NCI-H526 (cell line): ENCODE measurements at regions not wholly inside any gene's neighbourhood (a gene's known extent, or its start where the extent isn't known, plus 50 kb on each side); places are given as distances from the start of the nearest gene placed in this dataset.

Experiments used
- DNase-seq, 2 experiments: peaks; one replicate each; lab custom pipeline; 2025; lab: John Stamatoyannopoulos, UW

GRCh38 chr7:121525155-121525819 is 129.2 kb upstream of the FAM3C start:
- DNase-seq: no peak

- DNase-seq: no peak
Measured at GRCh38 chr7:121521711-121522400, 125.7 kb upstream of the FAM3C start.

- no peak for DNase-seq
Measured at GRCh38 chr7:121520911-121521310, 124.8 kb upstream of the FAM3C start.

DNA sequence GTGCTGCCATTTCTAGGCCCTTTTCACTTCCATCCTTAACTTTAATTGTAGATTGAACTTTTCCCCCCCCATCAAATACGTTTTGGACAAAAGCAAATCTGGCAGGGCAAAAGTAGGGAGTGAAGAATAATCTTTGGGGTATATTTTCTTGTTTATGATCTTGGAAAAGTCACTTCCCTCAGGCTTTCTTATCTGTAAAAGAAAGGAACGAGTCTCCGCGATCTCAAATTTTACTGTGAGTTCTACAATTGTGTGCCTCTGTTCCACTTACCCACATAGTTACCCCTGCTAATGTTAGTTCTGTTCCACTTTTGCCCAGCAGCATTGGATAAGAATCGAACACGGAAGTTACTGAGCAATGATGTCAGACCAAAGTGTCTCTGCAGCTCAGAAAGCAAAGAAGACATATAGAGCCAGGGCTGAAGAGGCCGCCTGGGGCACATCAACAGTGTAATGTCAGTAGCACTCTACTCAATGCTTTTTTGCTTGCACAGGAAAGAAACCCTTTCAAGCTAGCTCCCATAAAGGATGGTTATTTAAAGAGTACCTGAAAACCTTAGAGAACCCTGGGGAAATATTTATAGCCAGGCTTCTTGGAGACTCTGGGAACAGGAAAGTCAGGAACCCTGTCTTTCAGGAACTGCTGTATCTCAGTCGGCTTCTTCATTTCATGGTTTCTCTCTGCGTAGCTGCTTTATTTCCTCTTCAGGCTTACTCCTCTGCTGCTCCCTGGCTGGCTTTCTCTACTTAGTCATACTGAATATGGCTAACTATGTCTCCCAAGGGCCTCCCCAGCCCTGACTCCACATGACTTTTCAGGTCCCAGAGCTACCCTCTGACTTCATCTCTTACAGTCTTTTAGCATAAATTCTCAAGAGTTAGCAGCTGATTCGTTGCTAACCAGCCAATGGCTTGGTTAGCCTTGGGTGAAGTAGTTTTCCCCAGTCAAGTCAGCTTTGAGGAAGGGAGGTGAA is 123.7 kb upstream of the FAM3C start:
- DNase-seq: no peak

GRCh38 chr7:121517591-121517990 is 121.5 kb upstream of the FAM3C start:
- DNase-seq: no peak

DNA sequence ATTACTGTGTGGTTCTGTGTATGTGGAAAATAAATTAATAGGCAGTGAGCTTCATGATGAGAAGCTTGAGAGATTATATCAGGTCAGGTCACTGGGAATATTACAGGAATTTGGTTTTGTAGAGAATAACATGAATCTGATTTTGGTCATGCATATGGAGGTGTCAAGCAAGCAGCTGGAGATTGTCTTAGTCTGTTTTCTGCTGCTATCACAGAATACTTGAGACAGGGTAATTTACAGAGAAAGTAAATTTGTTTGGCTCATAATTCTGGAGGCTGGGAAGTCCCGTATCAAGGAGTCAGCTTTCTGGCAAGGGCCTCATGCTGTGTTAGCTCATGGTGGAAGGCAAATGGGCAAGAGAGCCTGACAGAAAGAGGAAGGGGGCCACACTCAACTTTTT is 120.7 kb upstream of the FAM3C start:
- no peak for DNase-seq

DNA sequence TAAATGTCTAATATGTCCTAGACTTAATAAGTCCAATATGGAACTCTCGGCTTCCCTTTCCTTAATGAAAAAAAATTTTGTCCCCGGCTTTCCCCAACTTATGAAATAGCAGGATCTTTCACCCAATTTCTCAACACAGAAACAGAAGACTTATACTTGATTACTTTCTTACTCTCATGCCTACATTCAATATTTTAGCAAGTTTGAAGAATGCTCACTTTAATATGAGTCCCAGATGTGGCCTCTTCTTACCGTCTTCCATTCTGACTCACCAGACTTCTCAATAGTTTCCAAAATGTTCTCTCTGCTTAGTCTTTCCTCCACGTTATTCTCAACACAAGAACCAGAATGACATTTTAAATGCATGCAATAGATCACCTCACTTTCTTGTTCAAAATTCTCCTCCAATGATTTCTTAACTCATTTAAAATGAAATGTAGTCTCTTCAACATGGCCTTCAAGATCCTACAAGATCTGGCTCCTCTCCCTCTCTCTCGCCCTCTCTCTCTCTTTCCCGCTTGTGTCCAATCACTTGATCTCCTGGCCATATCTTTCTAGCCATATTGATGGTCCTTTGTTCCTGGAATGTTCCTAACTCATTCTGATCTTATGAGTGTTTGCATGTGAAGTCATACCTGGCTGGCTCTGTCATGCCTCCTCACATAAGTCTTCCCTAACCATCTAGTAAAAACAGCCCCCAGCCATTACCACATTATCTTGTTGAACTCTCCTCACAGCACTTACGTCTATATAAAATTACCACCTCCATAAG is 119.7 kb upstream of the FAM3C start:
- no peak for DNase-seq

DNA sequence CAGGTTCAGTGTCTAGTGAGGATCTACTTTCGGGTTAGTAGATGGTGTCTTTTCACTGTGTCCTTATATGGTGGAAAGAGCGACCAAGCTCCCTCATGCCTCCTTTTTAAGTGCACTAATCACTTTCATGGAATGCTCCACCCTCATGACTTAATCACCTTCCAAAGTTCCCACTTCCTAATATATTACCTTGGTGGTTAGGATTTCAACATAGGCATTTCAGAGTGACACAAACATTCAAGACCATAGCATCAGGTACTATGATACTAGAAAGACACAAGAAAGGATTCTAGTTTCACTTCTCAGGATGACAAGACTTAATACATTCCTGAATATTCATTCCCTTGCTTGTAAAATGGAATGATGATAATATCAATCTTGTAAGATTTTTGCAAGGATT is 119.1 kb upstream of the FAM3C start:
- DNase-seq: no peak

DNA sequence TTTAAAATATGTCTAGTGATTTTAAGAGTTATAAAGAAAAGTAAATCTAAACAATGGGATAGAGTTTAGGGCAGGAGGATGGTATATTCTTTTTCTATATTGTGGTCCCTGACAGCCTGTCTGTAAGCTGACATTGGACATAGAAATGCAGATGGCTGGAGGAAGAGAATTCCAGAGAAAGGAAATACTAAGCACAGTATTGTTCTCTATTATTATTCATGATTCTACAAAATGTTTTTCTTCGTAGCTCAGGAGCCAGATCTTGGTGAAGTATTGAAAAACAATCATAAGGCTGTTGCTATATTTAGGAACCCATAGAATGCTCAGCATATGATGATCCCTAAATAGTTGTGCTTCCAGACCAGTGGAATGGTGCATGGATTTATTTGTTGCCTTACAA is 117.0 kb upstream of the FAM3C start:
- no peak for DNase-seq

DNA sequence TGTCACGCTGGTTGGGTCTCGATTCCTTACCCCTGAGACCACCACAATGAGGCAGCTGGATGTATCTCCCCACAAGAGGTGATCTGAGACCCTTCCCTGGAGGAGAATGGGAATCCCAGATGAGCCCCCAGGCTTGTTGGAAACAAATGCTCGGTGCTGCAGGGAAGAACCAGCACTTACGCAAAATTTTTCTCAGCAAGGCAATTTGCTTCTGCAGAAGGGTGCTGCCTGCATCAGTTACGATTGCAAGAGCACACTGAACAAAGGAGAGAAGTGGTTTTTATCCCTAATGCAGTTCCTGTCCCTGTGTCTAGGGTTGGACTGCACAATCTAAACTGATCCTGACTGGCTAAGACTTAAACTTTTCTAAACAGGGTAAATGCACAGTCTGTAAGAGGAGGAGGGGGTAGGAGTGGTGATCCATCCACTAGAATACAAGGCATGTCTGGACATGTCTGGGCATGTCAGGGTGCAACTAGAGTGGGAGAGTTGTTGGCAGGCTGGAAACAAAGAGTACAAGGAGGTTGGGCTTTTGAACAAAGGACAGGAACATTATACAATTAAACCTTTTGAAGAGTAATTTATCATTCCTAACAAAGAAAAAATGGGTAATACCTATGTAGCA is 114.9 kb upstream of the FAM3C start:
- no peak for DNase-seq

DNA sequence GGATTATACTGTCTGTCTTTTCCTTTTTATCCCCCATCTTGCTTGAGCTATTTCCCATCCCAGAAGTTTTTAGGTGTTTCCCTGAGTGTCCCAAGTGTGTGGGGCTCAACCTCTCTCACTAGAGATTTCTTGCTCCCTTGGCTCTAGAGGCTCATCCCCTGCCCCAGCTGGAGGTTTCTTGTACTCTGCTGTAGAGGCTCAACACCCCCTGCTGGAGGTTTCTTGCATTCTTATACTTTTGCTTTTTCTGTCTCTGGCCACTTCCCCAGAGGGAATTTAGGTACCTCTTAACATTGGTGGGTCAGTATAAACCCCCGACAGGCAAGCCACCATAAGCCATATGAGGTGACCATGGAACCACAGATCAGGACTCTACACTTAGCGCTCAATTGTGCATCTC is 114.2 kb upstream of the FAM3C start:
- DNase-seq: peak in 1 of 2 experiments; percentile 8

GRCh38 chr7:121505540-121506182 is 109.6 kb upstream of the FAM3C start:
- no peak for DNase-seq

GRCh38 chr7:121505021-121505420 is 108.9 kb upstream of the FAM3C start:
- DNase-seq: no peak

DNA sequence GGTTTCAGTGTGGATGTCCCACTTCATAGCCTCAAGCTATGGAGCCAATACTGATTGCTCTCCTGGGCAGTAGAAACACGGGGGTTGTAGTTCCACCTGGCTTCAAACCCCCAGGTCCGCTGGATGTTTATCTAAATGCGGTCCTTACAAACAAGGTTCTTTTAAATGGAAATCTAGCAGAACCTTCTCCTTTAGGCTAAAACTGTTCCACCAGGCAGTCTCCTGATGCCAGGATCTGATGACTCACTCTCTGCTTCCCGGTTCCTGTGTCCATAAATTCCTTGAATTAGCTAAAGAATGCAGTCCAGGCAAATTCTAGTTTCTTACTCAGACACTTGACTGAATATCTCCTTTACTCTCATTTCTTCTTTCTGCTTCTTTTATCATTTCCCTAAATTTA is 108.4 kb upstream of the FAM3C start:
- no peak for DNase-seq

DNA sequence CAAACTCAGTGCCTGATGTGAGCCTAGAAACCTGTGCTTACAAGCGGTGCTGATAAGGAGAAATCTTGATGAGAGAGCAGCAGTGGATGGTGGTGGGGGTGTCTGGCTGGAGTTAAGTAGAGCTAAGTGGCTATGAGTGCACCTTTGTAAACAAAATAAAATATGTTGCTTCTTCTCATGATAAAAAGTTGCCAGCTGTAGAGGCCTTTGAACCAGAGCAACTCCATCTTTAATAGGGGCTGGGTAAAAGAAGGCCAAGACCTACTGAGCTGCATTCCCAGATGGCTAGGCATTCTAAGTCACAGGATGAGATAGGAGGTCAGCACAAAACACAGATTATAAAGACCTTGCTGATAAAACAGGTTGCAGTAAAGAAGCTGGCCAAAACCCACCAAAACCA is 107.6 kb upstream of the FAM3C start:
- no peak for DNase-seq

GRCh38 chr7:121503039-121503438 is 106.9 kb upstream of the FAM3C start:
- peak in 1 of 2 experiments; percentile 8 for DNase-seq

DNA sequence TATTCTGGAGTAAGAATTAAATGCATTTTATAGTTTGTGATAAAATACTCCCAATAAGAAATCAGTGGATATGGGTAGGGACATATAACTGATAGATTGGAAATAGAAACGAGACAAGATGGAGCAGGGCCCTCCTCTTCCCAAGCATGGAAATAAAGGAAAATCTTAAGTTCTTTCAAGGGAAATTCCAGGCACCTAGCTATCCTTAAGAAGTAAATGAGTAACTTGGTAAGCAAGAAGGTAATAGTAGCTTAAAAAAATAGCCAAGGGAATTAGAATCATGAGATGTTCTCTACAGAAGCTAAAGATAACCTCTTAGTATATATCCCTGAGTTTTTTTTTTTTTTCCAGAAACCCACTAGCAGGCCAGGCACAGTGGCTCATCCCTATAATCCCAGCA is 105.5 kb upstream of the FAM3C start:
- no peak for DNase-seq

DNA sequence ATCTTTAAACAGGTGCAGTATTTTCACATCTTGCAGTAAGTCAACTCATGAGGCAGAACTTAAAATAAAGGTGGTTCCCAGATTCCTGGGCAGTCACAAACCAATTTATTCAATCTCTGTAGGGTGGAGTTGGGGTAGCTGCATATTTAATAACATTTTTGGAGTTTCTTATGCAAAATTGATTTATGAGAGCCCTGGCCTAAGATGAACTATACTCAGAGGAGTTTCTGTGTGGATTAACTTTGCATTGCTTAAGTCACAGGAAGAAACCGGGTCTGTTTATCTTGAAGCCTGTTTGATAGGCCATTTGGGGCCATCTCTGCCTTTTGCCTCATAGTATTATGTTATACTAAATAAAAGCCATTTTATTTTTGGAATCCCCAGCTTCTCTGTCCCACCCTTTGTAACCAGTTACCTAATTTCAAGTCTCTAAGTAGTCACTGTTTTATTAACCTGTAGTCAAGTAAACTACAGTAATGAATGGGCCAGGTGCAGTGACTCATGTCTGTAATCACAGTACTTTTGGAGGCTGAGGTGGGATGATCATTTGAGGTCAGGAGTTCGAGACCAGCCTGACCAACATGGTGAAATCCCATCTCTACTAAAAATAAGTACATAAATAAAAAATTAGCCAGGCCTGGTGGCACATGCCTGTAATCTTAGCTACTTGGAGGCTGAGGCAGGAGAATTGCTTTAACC is 104.4 kb upstream of the FAM3C start:
- DNase-seq: no peak

- DNase-seq: no peak
Measured at GRCh38 chr7:121499624-121500023, 103.5 kb upstream of the FAM3C start.

DNA sequence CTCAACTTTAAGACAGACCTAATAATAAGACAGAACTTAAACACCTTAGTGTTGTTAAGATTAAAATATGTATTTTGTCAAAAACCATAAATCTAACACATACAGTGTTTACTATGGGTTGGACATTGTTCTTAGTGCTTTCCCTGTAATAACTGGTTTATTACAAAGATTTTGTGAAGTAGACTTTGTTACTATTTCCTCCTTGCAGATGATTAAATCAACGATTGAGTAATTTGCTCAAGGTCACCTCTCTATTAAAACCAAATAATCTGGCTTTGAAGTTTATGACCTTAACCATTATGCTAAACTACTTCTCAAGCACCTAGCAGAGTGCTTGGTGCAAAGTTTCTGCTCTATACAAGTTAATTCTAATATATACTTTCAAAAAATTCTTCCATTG is 102.7 kb upstream of the FAM3C start:
- DNase-seq: no peak
